GM20000 (cell line): ENCODE measurements at regions not wholly inside any gene's neighbourhood (a gene's known extent, or its start where the extent isn't known, plus 50 kb on each side); places are given as distances from the start of the nearest gene placed in this dataset.

ENCODE experiments used
- DNase-seq: peaks from one replicate; pipeline ENCODE4 v3.0.0; 2012; ENCODE audit warnings: low spot score
- CTCF ChIP-seq: IDR thresholded peaks from 2 replicates; pipeline ENCODE4 v1.5.1; 2012; ENCODE audit warnings: mild to moderate bottlenecking, control low read depth; ENCODE audit errors: extremely low read depth, missing control alignments

- no peak for TF ChIP-seq CTCF
- no peak for DNase-seq
These were observed 147.8 kb downstream of the ATXN7L3B start for GRCh38 chr12:74685385-74685784.

- DNase-seq = no peak
- TF ChIP-seq CTCF = peak; percentile 24
These were observed 151.5 kb downstream of the ATXN7L3B start for GRCh38 chr12:74689071-74689655.

GRCh38 chr12:74689929-74690328 is 152.3 kb downstream of the ATXN7L3B start:
- TF ChIP-seq CTCF = no peak

GRCh38 chr12:74719447-74719846 is 181.8 kb downstream of the ATXN7L3B start:
- no peak for TF ChIP-seq CTCF
- DNase-seq = no peak

More at GRCh38 chr12:74689929-74690328, 152.3 kb downstream of the ATXN7L3B start:
- DNase-seq = no peak

GRCh38 chr12:74722709-74723108 is 185.1 kb downstream of the ATXN7L3B start:
- TF ChIP-seq CTCF = no peak
- no peak for DNase-seq

GRCh38 chr12:74725154-74725553 is 187.5 kb downstream of the ATXN7L3B start:
- DNase-seq = no peak
- no peak for TF ChIP-seq CTCF

- no peak for DNase-seq
- TF ChIP-seq CTCF = no peak
These were observed 190.4 kb downstream of the ATXN7L3B start for GRCh38 chr12:74728006-74728405.
